ENCODE measurements at regions not wholly inside any gene's neighbourhood (a gene's known extent, or its start where the extent isn't known, plus 50 kb on each side); places are given as distances from the start of the nearest gene placed in this dataset.

DNA sequence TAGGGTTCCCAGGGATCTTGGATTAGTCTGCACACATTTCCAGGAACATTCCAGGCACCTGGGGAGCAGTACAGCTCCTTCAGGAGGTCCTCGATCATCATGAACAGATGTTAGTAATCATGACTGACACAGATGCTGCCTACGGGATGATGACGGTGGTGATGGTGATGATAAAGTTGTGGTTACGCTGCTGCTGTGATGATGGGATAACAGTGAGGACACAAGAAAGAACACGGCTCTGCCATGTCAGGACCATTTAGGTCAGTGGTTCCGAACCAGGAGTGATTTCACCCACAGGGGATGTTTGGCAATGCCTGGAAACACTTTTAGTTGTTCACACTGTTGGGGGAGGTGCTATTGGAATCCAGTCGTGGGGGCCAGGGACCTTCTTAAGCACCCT, 1193.0 kb downstream of the UQCRFS1 start (continued):
- TF ChIP-seq IKZF3 (tag by site-specific recombination; IDR thresholded peaks at IDR 0.05), result no peak
- no peak for TF ChIP-seq ZNF350 (tag by site-specific recombination; IDR thresholded peaks at IDR 0.05)
- no peak for TF ChIP-seq ZNF670 (tag by site-specific recombination; IDR thresholded peaks at IDR 0.05; ENCODE audit: low read depth)
- no peak for TF ChIP-seq ZNF530 (tag by site-specific recombination; IDR thresholded peaks at IDR 0.05; ENCODE audit: low read depth)
- TF ChIP-seq OSR2 (tag by site-specific recombination; IDR thresholded peaks at IDR 0.05), result no peak

DNA sequence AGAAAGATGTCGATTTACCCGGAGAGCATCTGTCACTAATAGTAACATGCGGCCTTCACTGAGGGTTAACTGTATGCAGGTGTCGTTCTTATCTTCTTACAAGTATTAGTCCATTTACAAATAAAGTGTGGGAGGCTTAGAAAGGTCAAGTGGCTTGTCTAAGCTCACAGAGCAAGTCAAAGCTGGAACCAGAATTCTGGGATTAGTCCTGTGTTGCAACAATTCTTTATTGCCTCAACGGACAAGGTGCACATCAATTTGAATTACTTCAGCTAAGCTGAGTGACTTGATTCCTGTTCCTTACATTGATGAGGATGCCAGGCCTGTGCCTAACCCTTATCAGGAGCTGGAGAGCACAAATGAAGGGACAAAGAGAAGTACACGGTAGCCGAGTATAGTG, 1193.6 kb downstream of the UQCRFS1 start:
- ChIA-PET CTCF (interaction anchor here (0.7 to 3.0 kb wide), 3 partner anchors 45 to 76 kb away, joined by 3 to 10 read pairs (median 3); no protein-coding TSS in a partner anchor), POLR2A (no interaction called here)
- H3K27ac ChIP-seq (ENCODE audit: extremely low read depth, low read depth, low read length), result no peak overlapping the region
- H3K4me3 ChIP-seq (ENCODE audit: low read depth, low read length), result no peak overlapping the region
- no peak for TF ChIP-seq ZNF596 (tag by site-specific recombination; IDR thresholded peaks at IDR 0.05)
- TF ChIP-seq, protein P1, sequence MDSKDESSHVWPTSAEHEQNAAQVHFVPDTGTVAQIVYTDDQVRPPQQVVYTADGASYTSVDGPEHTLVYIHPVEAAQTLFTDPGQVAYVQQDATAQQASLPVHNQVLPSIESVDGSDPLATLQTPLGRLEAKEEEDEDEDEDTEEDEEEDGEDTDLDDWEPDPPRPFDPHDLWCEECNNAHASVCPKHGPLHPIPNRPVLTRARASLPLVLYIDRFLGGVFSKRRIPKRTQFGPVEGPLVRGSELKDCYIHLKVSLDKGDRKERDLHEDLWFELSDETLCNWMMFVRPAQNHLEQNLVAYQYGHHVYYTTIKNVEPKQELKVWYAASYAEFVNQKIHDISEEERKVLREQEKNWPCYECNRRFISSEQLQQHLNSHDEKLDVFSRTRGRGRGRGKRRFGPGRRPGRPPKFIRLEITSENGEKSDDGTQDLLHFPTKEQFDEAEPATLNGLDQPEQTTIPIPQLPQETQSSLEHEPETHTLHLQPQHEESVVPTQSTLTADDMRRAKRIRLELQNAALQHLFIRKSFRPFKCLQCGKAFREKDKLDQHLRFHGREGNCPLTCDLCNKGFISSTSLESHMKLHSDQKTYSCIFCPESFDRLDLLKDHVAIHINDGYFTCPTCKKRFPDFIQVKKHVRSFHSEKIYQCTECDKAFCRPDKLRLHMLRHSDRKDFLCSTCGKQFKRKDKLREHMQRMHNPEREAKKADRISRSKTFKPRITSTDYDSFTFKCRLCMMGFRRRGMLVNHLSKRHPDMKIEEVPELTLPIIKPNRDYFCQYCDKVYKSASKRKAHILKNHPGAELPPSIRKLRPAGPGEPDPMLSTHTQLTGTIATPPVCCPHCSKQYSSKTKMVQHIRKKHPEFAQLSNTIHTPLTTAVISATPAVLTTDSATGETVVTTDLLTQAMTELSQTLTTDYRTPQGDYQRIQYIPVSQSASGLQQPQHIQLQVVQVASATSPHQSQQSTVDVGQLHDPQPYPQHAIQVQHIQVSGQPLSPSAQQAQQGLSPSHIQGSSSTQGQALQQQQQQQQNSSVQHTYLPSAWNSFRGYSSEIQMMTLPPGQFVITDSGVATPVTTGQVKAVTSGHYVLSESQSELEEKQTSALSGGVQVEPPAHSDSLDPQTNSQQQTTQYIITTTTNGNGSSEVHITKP (tag by site-specific recombination; IDR thresholded peaks at IDR 0.05), result no peak
- H3K9me3 ChIP-seq (ENCODE audit: control insufficient read depth, insufficient read depth, low read depth, low read length), result peaks cover 2% of the 10 kb centered on the region
- no peaks in the 10 kb centered on the region for H3K36me3 ChIP-seq (ENCODE audit: control insufficient read depth in 2 of 2, insufficient read depth in 1 of 2, low read length in 2 of 2)
- no peaks in the 10 kb centered on the region for H3K4me1 ChIP-seq (ENCODE audit: control insufficient read depth, insufficient read depth, low read length)

DNA sequence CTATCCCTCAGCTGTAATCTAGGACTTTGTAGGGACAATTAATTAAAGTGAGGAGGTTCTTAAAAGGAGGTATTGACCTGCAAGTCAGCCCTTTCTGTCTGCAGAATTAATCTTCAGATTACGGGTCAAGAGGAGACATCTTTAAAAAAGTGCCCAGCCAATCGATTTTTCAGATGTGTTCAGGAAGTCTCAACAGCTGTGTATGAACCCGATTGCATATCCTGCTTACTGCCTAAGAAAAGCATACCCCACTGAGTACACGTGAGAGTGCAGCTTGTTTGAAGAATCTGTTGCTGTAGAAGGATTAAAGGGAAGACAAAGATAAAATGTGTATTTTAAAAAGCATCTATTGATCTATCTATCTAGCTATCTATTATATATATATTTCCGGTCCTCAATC, 1194.5 kb downstream of the UQCRFS1 start:
- ChIA-PET CTCF (interaction anchor here (0.7 to 3.0 kb wide), 4 partner anchors 44 to 123 kb away, joined by 3 to 10 read pairs (median 3); no protein-coding TSS in a partner anchor), POLR2A (no interaction called here)
- no peaks in the 10 kb centered on the region for H3K4me1 ChIP-seq (ENCODE audit: control insufficient read depth, insufficient read depth, low read length)
- H3K4me3 ChIP-seq (ENCODE audit: low read depth, low read length), result no peak overlapping the region
- H3K9me3 ChIP-seq (ENCODE audit: control insufficient read depth, insufficient read depth, low read depth, low read length), result peaks cover 2% of the 10 kb centered on the region
- H3K36me3 ChIP-seq (ENCODE audit: control insufficient read depth in 2 of 2, insufficient read depth in 1 of 2, low read length in 2 of 2), result no peaks in the 10 kb centered on the region
- H3K27ac ChIP-seq (ENCODE audit: extremely low read depth, low read depth, low read length), result no peak overlapping the region
- no peak for TF ChIP-seq ZNF777 (tag by site-specific recombination; IDR thresholded peaks at IDR 0.05; ENCODE audit: borderline replicate concordance)
- TF ChIP-seq ZNF2 (tag by site-specific recombination; IDR thresholded peaks at IDR 0.05), result no peak
- TF ChIP-seq GLI4 (tag by site-specific recombination; IDR thresholded peaks at IDR 0.05), result no peak
- no peak for TF ChIP-seq ZNF660 (tag by site-specific recombination; IDR thresholded peaks at IDR 0.05)
- no peak for TF ChIP-seq ZNF335 (tag by site-specific recombination; conservative IDR thresholded peaks at IDR 0.05)
- no peak for TF ChIP-seq ZBTB48 (tag by site-specific recombination; IDR thresholded peaks at IDR 0.05)
- no peak for TF ChIP-seq KLF10 (tag by site-specific recombination; IDR thresholded peaks at IDR 0.05)
- TF ChIP-seq RBAK (tag by site-specific recombination; IDR thresholded peaks at IDR 0.05), result no peak
- no peak for TF ChIP-seq ZNF768 (tag by site-specific recombination; IDR thresholded peaks at IDR 0.05)
- TF ChIP-seq, protein P2, sequence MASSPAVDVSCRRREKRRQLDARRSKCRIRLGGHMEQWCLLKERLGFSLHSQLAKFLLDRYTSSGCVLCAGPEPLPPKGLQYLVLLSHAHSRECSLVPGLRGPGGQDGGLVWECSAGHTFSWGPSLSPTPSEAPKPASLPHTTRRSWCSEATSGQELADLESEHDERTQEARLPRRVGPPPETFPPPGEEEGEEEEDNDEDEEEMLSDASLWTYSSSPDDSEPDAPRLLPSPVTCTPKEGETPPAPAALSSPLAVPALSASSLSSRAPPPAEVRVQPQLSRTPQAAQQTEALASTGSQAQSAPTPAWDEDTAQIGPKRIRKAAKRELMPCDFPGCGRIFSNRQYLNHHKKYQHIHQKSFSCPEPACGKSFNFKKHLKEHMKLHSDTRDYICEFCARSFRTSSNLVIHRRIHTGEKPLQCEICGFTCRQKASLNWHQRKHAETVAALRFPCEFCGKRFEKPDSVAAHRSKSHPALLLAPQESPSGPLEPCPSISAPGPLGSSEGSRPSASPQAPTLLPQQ (tag by site-specific recombination; IDR thresholded peaks at IDR 0.05), result no peak
- no peak for TF ChIP-seq YY2 (tag by site-specific recombination; IDR thresholded peaks at IDR 0.05)
- TF ChIP-seq ZNF707 (tag by site-specific recombination; IDR thresholded peaks at IDR 0.05), result no peak
- TF ChIP-seq MZF1 (tag by site-specific recombination; IDR thresholded peaks at IDR 0.05; ENCODE audit: borderline replicate concordance), result no peak
